NB4 (cell line): ENCODE measurements at regions not wholly inside any gene's neighbourhood (a gene's known extent, or its start where the extent isn't known, plus 50 kb on each side); places are given as distances from the start of the nearest gene placed in this dataset.
"Not testable (repeated sequence)": the region's sequence is repeated elsewhere in the genome, so short reads cannot be mapped to it uniquely, and the experiment has no call there.

ENCODE experiments used
- CTCF ChIP-seq: IDR thresholded peaks from one replicate; pipeline ENCODE4 v1.5.1; 2012; ENCODE audit warnings: low read depth, low read length
- POLR2A ChIP-seq: IDR thresholded peaks from 2 replicates; pipeline ENCODE4 v1.6.1; 2011; ENCODE audit warnings: mild to moderate bottlenecking; ENCODE audit not compliant: insufficient read length; ENCODE audit errors: extremely low read depth

GRCh38 chr12:111242817-111243216 lies 126.1 kb downstream of the PHETA1 start:
- TF ChIP-seq CTCF, POLR2A: not testable (repeated sequence)
